Lower leg skin (tissue), 3 donors: ENCODE measurements at regions not wholly inside any gene's neighbourhood (a gene's known extent, or its start where the extent isn't known, plus 50 kb on each side); places are given as distances from the start of the nearest gene placed in this dataset.

Experiments used
- POLR2A ChIP-seq, 2 donors: fragments of 450-650 bp; IDR thresholded peaks; one replicate each; pipeline ENCODE4 v1.6.1; 2016 to 2017; ENCODE audit warnings: antibody characterized with exemption in 2 of 2, mild to moderate bottlenecking in 1 of 2, moderate library complexity in 1 of 2
- TF ChIP-seq, protein P1 (sequence below), 3 donors: fragments of 450-650 bp; IDR thresholded peaks; one replicate each; pipeline ENCODE4 v1.5.1; 2016; ENCODE audit warnings: antibody characterized with exemption in 3 of 3, mild to moderate bottlenecking in 3 of 3, moderate library complexity in 2 of 3

DNA sequence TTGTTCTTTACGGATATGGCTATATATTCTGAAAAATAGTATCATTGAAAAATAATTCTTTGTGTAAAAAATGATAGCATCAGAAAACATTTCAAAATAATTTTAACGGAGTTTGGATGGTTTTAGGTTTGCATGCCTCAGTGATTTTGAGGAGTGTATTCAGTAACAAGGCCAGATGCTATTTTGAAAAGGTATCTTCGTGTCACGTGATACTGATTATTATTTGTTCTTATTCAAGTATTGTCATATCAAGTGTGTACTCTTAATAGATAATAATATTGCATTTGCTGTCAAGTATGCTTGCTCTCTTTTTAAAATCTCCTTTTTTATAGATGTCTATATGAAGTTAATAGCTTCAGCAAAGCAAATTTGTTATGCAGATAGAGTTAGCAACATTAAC lies 313.1 kb upstream of the PTPRD start:
- no peak for TF ChIP-seq POLR2A (IDR thresholded peaks at IDR 0.05)
- TF ChIP-seq, protein P1, sequence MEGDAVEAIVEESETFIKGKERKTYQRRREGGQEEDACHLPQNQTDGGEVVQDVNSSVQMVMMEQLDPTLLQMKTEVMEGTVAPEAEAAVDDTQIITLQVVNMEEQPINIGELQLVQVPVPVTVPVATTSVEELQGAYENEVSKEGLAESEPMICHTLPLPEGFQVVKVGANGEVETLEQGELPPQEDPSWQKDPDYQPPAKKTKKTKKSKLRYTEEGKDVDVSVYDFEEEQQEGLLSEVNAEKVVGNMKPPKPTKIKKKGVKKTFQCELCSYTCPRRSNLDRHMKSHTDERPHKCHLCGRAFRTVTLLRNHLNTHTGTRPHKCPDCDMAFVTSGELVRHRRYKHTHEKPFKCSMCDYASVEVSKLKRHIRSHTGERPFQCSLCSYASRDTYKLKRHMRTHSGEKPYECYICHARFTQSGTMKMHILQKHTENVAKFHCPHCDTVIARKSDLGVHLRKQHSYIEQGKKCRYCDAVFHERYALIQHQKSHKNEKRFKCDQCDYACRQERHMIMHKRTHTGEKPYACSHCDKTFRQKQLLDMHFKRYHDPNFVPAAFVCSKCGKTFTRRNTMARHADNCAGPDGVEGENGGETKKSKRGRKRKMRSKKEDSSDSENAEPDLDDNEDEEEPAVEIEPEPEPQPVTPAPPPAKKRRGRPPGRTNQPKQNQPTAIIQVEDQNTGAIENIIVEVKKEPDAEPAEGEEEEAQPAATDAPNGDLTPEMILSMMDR (IDR thresholded peaks at IDR 0.05) = no peak
